GM23338 (cell line): ENCODE measurements at regions not wholly inside any gene's neighbourhood (a gene's known extent, or its start where the extent isn't known, plus 50 kb on each side); places are given as distances from the start of the nearest gene placed in this dataset.

Experiments used
- ATAC-seq: fragments of 200-7000 bp; cut with Tn5 transposase; 3 replicates; pipeline ENCODE4 v1.9.1; 2020
- DNase-seq: peaks from one replicate; pipeline ENCODE4 v3.0.0-alpha.2; 2015; ENCODE audit warnings: low spot score
- H2AFZ ChIP-seq: fragments of 200-600 bp; sonication (generic); 2 replicates; pipeline ENCODE4 v1.8.0; 2016; ENCODE audit warnings: antibody characterized with exemption, mild to moderate bottlenecking, moderate library complexity
- H3F3A ChIP-seq: fragments of 200-600 bp; sonication (generic); replicated peaks from 2 replicates; pipeline ENCODE4 v1.8.0; 2017; ENCODE audit warnings: antibody characterized with exemption, mixed run types, low read depth
- H3K27ac ChIP-seq: fragments of 200-600 bp; sonication (generic); 2 replicates; pipeline ENCODE4 v1.6.1; 2016; ENCODE audit warnings: low read depth
- H3K27me3 ChIP-seq: fragments of 200-600 bp; sonication (generic); 2 replicates; pipeline ENCODE4 v1.8.0; 2016; ENCODE audit warnings: mild to moderate bottlenecking, mixed run types, moderate library complexity; ENCODE audit not compliant: insufficient read depth
- H3K36me3 ChIP-seq: fragments of 200-600 bp; sonication (generic); 2 replicates; pipeline ENCODE4 v1.8.0; 2016; ENCODE audit warnings: mild to moderate bottlenecking; ENCODE audit not compliant: insufficient read depth
- H3K4me1 ChIP-seq: fragments of 200-600 bp; sonication (generic); 2 replicates; pipeline ENCODE4 v1.8.0; 2016; ENCODE audit warnings: mild to moderate bottlenecking, moderate library complexity; ENCODE audit not compliant: insufficient read depth
- H3K4me2 ChIP-seq: fragments of 200-600 bp; sonication (generic); 2 replicates; pipeline ENCODE4 v1.7.1; 2017; ENCODE audit warnings: mixed run types
- H3K4me3 ChIP-seq: fragments of 200-600 bp; sonication (generic); 2 replicates; pipeline ENCODE4 v1.6.1; 2016; ENCODE audit warnings: mixed run types
- H3K79me2 ChIP-seq: fragments of 200-600 bp; sonication (generic); replicated peaks from 2 replicates; pipeline ENCODE4 v1.8.0; 2017; ENCODE audit warnings: mild to moderate bottlenecking; ENCODE audit not compliant: insufficient read depth
- H3K9me2 ChIP-seq: fragments of 200-600 bp; sonication (generic); 2 replicates; pipeline ENCODE4 v1.8.0; 2017; ENCODE audit not compliant: insufficient read depth
- H4K20me1 ChIP-seq: fragments of 200-600 bp; sonication (generic); replicated peaks from 2 replicates; pipeline ENCODE4 v1.8.0; 2017; ENCODE audit warnings: mild to moderate bottlenecking; ENCODE audit not compliant: insufficient read depth
- H3K27ac Mint-ChIP-seq: 2 replicates; pipeline ENCODE4 v1.8.0; 2020; ENCODE audit warnings: inconsistent platforms, mild to moderate bottlenecking, moderate library complexity, mixed read lengths
- H3K27me3 Mint-ChIP-seq: 3 replicates; pipeline ENCODE4 v1.8.0; 2022; ENCODE audit warnings: low read depth, mild to moderate bottlenecking, moderate library complexity, mixed read lengths, inconsistent platforms; ENCODE audit not compliant: insufficient read depth, poor library complexity
- H3K36me3 Mint-ChIP-seq: 3 replicates; pipeline ENCODE4 v1.8.0; 2021; ENCODE audit warnings: low read depth, mild to moderate bottlenecking, inconsistent platforms, moderate library complexity, mixed read lengths
- H3K4me1 Mint-ChIP-seq: 3 replicates; pipeline ENCODE4 v1.8.0; 2020; ENCODE audit warnings: mild to moderate bottlenecking, inconsistent platforms, mixed read lengths
- H3K4me3 Mint-ChIP-seq: 3 replicates; pipeline ENCODE4 v1.8.0; 2021; ENCODE audit warnings: moderate library complexity, mild to moderate bottlenecking, inconsistent platforms, mixed read lengths
- H3K9me3 Mint-ChIP-seq: 3 replicates; pipeline ENCODE4 v1.8.0; 2020; ENCODE audit warnings: moderate library complexity, mild to moderate bottlenecking, inconsistent platforms, mixed read lengths
- CREB1 ChIP-seq: fragments of 250-450 bp; sonication (Bioruptor Pico); IDR thresholded peaks from 2 replicates; pipeline ENCODE4 v1.5.0; 2020; ENCODE audit warnings: low read depth, mild to moderate bottlenecking, moderate library complexity
- CTCF ChIP-seq, 2 experiments: fragments of 200-600 bp in 1 of 2; sonication (generic) in 1 of 2; conservative IDR thresholded peaks; 2 replicates each; pipeline versions ENCODE4 v1.5.1 to v1.6.1; 2016 to 2017; ENCODE audit warnings: antibody characterized with exemption in 2 of 2, low read depth in 2 of 2, mild to moderate bottlenecking in 2 of 2, moderate library complexity in 1 of 2
- ETS1 ChIP-seq: IDR thresholded peaks from 2 replicates; pipeline ENCODE4 v1.6.1; 2016; ENCODE audit warnings: antibody characterized with exemption
- EZH2 ChIP-seq: fragments of 200-600 bp; sonication (generic); IDR thresholded peaks from one replicate; pipeline ENCODE4 v1.8.0; 2017; ENCODE audit warnings: antibody characterized with exemption, mild to moderate bottlenecking, low read depth; ENCODE audit not compliant: unreplicated experiment
- EZH2phosphoT487 ChIP-seq: fragments of 200-600 bp; sonication (generic); IDR thresholded peaks from one replicate; pipeline ENCODE4 v1.8.1; 2018; ENCODE audit warnings: antibody characterized with exemption; ENCODE audit not compliant: unreplicated experiment
- JUNB ChIP-seq: IDR thresholded peaks from one replicate; pipeline ENCODE4 v1.6.1; 2016; ENCODE audit warnings: antibody characterized with exemption; ENCODE audit not compliant: unreplicated experiment
- NANOG ChIP-seq: IDR thresholded peaks from 2 replicates; pipeline ENCODE4 v1.6.1; 2016; ENCODE audit warnings: antibody characterized with exemption, borderline replicate concordance
- POLR2AphosphoS5 ChIP-seq: IDR thresholded peaks from 2 replicates; pipeline ENCODE4 v1.6.1; 2016; ENCODE audit warnings: antibody characterized with exemption, low read depth
- STAT1 ChIP-seq: IDR thresholded peaks from one replicate; pipeline ENCODE4 v1.6.1; 2016; ENCODE audit warnings: antibody characterized with exemption; ENCODE audit not compliant: unreplicated experiment
- ZNF114 ChIP-seq: fragments of 250-450 bp; sonication (Bioruptor Pico); IDR thresholded peaks from 2 replicates; pipeline ENCODE4 v1.5.0; 2020; ENCODE audit warnings: mild to moderate bottlenecking, moderate library complexity
- ZNF331 ChIP-seq: fragments of 250-450 bp; sonication (Bioruptor Pico); IDR thresholded peaks from 2 replicates; pipeline ENCODE4 v1.5.0; 2020; ENCODE audit warnings: low read depth, mild to moderate bottlenecking, moderate library complexity
- TF ChIP-seq, protein P1 (sequence below): IDR thresholded peaks from one replicate; pipeline ENCODE4 v1.6.1; 2018; ENCODE audit warnings: antibody characterized with exemption; ENCODE audit not compliant: unreplicated experiment
- TF ChIP-seq, protein P2 (sequence below): fragments of 250-450 bp; sonication (Bioruptor Pico); IDR thresholded peaks from 2 replicates; pipeline ENCODE4 v1.5.0; 2020; ENCODE audit warnings: mild to moderate bottlenecking, moderate library complexity

GRCh38 chr6:164926686-164927085 lies 382.7 kb downstream of the C6orf118 start:
- peaks cover 5% of the 10 kb centered on the region; the same call in 2 of the 3 replicates for H3K9me3 Mint-ChIP-seq
- Histone ChIP-seq H3K4me3 (no peak overlapping the region), H3K79me2 (no peaks in the 10 kb centered on the region), H3K4me1 (no peaks in the 10 kb centered on the region), H3K36me3 (no peaks in the 10 kb centered on the region), H3K4me2 (no peak overlapping the region), H3F3A (no peaks in the 10 kb centered on the region), H3K27ac (no peak overlapping the region), H3K9me2 (no peaks in the 10 kb centered on the region), H4K20me1 (no peaks in the 10 kb centered on the region), H2AFZ (no peak overlapping the region; the same call in 1 of the 2 replicates), H3K27me3 (no peaks in the 10 kb centered on the region)
- H3K27ac Mint-ChIP-seq = no peak overlapping the region
- H3K4me3 Mint-ChIP-seq = no peak overlapping the region
- ATAC-seq = no peak
- TF ChIP-seq JUNB (no peak), CTCF (conservative IDR thresholded peaks at IDR 0.05; ENCODE audit: low read depth in 2 of 2) (no peak), ETS1 (no peak), EZH2phosphoT487 (no peak), EZH2 (no peak), POLR2AphosphoS5 (no peak), ZNF114 (CRISPR knock-in tag) (no peak), STAT1 (no peak), NANOG (no peak), ZNF331 (no peak), CREB1 (CRISPR knock-in tag) (no peak)
- TF ChIP-seq, protein P1, sequence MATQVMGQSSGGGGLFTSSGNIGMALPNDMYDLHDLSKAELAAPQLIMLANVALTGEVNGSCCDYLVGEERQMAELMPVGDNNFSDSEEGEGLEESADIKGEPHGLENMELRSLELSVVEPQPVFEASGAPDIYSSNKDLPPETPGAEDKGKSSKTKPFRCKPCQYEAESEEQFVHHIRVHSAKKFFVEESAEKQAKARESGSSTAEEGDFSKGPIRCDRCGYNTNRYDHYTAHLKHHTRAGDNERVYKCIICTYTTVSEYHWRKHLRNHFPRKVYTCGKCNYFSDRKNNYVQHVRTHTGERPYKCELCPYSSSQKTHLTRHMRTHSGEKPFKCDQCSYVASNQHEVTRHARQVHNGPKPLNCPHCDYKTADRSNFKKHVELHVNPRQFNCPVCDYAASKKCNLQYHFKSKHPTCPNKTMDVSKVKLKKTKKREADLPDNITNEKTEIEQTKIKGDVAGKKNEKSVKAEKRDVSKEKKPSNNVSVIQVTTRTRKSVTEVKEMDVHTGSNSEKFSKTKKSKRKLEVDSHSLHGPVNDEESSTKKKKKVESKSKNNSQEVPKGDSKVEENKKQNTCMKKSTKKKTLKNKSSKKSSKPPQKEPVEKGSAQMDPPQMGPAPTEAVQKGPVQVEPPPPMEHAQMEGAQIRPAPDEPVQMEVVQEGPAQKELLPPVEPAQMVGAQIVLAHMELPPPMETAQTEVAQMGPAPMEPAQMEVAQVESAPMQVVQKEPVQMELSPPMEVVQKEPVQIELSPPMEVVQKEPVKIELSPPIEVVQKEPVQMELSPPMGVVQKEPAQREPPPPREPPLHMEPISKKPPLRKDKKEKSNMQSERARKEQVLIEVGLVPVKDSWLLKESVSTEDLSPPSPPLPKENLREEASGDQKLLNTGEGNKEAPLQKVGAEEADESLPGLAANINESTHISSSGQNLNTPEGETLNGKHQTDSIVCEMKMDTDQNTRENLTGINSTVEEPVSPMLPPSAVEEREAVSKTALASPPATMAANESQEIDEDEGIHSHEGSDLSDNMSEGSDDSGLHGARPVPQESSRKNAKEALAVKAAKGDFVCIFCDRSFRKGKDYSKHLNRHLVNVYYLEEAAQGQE = no peak
- TF ChIP-seq, protein P2, sequence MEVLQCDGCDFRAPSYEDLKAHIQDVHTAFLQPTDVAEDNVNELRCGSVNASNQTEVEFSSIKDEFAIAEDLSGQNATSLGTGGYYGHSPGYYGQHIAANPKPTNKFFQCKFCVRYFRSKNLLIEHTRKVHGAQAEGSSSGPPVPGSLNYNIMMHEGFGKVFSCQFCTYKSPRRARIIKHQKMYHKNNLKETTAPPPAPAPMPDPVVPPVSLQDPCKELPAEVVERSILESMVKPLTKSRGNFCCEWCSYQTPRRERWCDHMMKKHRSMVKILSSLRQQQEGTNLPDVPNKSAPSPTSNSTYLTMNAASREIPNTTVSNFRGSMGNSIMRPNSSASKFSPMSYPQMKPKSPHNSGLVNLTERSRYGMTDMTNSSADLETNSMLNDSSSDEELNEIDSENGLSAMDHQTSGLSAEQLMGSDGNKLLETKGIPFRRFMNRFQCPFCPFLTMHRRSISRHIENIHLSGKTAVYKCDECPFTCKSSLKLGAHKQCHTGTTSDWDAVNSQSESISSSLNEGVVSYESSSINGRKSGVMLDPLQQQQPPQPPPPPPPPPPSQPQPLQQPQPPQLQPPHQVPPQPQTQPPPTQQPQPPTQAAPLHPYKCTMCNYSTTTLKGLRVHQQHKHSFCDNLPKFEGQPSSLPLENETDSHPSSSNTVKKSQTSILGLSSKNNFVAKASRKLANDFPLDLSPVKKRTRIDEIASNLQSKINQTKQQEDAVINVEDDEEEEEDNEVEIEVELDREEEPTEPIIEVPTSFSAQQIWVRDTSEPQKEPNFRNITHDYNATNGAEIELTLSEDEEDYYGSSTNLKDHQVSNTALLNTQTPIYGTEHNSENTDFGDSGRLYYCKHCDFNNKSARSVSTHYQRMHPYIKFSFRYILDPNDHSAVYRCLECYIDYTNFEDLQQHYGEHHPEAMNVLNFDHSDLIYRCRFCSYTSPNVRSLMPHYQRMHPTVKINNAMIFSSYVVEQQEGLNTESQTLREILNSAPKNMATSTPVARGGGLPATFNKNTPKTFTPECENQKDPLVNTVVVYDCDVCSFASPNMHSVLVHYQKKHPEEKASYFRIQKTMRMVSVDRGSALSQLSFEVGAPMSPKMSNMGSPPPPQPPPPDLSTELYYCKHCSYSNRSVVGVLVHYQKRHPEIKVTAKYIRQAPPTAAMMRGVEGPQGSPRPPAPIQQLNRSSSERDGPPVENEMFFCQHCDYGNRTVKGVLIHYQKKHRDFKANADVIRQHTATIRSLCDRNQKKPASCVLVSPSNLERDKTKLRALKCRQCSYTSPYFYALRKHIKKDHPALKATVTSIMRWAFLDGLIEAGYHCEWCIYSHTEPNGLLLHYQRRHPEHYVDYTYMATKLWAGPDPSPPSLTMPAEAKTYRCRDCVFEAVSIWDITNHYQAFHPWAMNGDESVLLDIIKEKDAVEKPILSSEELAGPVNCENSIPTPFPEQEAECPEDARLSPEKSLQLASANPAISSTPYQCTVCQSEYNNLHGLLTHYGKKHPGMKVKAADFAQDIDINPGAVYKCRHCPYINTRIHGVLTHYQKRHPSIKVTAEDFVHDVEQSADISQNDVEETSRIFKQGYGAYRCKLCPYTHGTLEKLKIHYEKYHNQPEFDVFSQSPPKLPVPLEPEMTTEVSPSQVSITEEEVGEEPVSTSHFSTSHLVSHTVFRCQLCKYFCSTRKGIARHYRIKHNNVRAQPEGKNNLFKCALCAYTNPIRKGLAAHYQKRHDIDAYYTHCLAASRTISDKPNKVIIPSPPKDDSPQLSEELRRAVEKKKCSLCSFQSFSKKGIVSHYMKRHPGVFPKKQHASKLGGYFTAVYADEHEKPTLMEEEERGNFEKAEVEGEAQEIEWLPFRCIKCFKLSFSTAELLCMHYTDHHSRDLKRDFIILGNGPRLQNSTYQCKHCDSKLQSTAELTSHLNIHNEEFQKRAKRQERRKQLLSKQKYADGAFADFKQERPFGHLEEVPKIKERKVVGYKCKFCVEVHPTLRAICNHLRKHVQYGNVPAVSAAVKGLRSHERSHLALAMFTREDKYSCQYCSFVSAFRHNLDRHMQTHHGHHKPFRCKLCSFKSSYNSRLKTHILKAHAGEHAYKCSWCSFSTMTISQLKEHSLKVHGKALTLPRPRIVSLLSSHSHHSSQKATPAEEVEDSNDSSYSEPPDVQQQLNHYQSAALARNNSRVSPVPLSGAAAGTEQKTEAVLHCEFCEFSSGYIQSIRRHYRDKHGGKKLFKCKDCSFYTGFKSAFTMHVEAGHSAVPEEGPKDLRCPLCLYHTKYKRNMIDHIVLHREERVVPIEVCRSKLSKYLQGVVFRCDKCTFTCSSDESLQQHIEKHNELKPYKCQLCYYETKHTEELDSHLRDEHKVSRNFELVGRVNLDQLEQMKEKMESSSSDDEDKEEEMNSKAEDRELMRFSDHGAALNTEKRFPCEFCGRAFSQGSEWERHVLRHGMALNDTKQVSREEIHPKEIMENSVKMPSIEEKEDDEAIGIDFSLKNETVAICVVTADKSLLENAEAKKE = no peak
- H3K36me3 Mint-ChIP-seq = peaks cover 3% of the 10 kb centered on the region; the same call in 1 of the 3 replicates
- no peak for DNase-seq
- H3K4me1 Mint-ChIP-seq = no peaks in the 10 kb centered on the region
- no peaks in the 10 kb centered on the region for H3K27me3 Mint-ChIP-seq
